Right forelimb (tissue), 1 donor: ENCODE measurements at regions not wholly inside any gene's neighbourhood (a gene's known extent, or its start where the extent isn't known, plus 50 kb on each side); places are given as distances from the start of the nearest gene placed in this dataset.
A peak's percentile ranks its signal among the peaks of the same experiment; 100 is the strongest.

ENCODE experiments used
- DNase-seq: peaks from one replicate; pipeline ENCODE4 v3.0.0-alpha.2; 2018

DNA sequence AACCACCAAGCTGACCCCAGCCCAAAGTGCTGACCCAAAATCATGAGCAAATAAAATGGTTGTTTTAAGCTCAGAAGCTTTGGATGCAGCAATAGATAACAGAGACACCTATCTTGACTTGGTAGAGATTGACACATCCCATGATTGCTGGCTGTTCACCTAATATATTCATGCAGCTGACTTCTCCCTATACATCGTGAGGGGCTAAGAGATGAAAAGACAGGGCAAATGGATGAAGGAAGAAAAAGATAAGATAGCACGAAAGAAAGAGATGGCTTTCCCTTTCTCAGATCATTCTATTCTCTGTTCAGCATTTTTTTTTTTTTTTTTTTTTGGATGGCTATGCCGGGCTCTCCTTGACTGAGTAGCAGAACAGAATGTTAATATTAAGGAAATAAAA is 141.5 kb upstream of the ADAMTS9 start:
- DNase-seq, result no peak

DNA sequence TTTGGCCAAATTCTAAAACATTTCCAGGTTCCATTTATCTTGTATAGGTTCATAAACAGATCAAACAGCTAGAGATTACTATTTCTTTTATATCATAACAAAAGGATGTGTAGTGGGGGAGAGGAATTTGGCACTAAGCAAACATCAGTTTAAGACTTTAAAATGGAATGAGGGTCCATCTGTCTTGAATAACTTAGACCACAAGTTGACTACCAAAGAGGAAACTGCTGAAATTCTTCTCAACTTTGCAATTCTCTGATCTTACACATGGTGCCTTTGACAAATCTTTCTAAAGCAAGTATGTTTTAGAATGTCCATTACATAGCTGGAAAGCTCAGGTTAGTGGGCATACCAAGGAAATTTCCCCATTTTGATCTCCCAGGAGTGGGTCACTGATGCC is 140.5 kb upstream of the ADAMTS9 start:
- no peak for DNase-seq

DNA sequence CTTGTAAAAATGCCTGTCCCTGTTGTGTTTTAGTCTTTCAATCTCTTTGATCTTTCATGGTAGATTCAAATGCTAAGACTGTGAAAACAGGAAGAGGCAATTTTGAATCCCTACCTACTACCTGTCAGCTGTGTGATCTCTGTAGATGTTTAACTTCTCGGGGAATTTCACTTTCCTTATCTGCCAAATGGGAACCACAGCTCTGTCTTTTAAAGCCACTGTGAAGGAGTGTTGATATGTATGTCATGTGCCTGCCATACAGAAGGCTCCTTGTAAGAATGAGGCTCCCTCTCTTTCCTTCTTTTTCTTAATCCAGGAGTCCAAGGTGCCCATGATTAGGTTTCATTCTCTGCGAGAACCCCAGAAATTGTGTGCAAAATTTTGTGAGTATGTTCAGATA is 139.6 kb upstream of the ADAMTS9 start:
- DNase-seq, result no peak

DNA sequence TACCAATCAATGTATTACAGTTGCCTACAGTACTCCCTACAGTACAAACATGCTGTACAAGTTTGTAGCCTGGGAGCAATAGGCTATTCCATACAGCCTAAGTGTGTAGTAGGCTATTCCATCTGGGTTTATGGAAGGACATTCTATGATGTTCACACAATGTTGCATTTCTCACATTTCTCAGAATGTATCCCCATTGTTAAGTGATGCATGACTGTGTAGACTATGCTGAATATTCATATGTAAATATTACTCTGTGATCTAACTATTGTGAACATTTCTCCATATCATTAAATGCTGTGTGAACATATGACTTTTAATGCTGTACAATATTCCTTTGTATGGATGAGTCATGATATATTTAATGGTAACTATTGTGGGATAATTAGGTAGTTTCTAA is 139.2 kb upstream of the ADAMTS9 start:
- no peak for DNase-seq

DNA sequence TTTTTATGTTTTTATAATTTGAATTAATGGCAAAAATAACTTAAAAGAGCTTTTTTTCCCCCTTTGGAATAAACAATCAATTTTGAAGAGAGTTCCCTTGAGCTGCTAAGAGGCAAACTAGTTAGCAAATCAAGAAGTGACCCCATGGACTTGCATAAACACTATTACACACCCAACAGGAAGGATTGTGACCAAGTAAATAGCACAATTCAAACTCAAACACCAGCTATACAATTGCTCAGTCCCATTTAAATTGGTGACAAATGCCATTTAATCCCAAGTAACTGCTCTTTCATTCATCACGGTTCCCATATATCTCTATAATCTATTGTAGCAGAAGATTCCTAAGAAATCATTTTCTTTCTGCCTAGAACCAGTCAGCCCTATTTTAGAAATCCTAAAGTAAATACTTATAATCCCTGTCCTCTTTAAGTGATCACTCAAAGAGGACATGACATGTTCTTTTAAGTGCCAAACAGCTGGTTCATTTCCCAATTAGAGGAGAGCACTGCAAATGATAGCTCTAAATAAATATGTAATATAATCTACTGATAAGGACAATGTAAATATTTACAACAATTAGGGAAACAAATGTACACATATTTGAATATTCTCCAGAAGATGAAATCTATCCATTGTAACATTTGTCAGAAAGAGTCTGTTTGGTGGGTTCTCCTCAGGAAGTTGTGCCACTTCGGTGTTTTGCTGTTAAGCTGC is 137.8 kb upstream of the ADAMTS9 start:
- no peak for DNase-seq

DNA sequence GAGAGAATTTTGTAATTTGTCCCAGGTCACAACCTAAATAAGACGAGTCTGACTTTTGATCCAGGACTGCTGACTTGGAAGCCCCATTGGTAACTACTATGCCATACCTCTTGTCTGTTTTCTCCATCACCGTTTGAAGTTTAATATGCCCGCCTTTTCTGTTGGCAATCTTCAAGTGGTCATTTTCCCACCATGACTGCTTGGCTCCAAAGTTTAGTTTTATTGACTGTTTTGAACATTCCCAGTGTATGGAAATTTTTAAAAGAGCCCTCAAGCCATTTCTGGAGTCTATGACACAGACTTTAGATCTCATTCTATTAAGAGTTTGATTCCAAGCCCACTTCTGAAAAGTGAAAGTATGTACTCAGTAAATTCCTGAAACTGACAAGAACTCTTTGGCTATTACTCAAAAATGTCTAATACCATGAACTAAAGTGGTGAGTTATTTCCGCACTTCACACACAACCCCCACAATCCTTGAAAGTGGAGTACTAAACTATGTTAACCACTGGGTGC is 136.7 kb upstream of the ADAMTS9 start:
- no peak for DNase-seq

DNA sequence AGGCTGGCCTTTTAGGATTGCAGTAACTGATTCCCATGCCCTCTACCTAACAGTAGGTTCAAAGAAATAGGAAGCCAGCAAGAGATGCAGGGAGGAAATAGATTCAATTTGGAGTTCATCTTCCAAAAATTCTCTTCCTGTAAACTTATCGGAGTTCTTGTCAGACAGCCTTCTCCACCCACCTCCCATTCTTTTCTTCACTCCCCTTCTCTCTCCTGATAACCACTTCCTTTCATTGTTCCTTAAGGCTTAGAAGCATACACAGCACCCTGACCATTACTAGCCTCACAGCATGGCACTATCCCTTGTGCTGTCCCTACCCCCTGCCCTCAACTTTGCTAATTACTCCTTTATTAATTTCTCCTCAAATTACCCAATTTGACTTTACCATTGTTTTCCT is 130.4 kb upstream of the ADAMTS9 start:
- DNase-seq, result no peak

DNA sequence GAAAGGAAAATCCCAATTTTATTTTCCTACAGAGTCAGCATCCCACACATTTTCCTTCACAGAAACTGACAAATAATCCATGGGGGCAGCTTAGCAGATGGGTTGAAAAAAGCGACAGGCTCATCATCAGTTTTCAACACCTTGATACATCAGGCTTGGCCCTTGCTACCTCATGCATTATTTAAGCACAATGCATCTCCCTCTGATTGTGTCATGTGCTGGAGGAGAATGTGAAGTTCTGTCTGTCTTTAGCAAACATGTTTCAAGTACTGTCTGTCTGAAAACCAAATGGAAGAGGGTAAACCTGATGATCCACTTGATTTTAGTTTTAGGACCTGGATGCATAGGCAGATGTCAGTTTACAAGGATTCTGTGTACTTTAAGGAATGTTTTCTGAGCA is 128.6 kb upstream of the ADAMTS9 start:
- DNase-seq, result no peak

DNA sequence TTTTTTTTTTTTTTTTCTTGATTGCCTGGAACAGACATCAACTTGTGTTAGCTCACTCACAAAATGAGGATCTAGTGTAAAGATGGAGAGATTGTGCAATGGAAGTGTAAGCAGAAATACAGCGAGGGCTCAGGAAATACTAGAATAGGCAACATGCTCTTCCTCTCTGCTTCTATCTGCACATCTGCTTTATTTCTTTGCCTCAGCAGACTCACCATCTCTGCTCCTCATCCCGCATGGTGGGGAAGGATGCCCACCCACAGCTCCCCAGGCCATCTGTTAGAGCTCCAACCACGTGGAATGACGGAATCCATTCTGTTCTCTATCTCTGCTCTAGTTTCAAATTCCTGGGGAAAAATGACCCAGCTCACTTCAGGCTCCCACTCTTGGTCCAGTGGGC is 128.0 kb upstream of the ADAMTS9 start:
- peak; percentile 57 for DNase-seq

DNA sequence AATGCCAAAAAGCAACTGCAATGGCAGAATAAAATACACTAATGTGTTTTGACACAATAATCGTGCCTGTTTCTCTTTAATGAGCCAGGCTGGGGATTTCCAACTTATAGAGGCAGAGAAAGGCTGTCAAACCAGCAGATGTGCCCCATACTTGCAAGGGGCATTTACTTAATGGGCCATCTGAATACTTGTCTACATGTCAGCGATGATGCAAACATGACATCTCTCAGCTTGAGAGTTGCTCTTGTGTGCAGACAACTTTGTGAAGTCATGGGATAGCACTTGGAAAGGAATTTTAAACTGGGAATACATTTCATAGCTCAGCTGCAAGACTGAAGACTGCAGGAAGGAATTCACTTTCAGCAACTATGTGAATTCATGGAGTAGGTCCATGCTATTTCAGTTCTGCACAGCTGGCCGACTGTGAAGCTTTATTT is 127.4 kb upstream of the ADAMTS9 start:
- peak; percentile 53 for DNase-seq

DNA sequence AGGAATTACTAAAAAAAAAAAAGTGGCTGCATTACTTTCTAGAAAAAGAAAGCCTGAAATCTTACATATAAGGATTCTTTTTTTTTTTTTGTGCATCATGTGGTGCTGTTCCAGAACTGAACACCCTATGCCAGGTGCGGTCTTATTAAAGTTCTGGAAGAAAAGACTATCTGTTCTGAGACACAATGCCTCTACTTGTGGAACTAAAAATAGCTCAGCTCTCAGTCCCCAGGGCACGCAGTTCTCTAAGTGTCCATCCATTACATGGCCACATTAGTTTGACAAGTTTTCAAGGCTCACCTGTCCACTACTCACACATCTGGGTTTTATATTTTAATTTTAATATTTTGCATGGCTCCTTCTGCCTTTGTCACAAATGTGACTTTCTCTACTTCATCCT is 126.6 kb upstream of the ADAMTS9 start:
- no peak for DNase-seq

DNA sequence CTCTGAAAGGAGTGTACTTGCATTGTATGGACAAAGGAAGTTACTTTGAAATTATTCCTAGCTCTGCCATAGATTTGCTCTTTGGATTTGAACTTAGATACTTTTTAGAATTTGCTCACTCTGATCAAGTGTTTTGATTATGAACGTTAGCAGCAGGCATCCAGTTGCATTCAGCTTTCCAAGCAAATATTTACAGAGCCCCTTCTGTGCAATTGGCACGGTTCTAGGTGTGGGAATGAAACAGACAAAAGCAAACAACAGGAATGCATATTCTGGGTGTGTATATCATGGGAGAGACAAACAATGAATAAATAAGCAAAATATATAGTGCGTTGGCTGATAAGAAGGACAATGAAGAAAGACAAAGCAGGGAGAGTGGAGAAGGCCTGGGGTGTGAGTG is 125.5 kb upstream of the ADAMTS9 start:
- no peak for DNase-seq

DNA sequence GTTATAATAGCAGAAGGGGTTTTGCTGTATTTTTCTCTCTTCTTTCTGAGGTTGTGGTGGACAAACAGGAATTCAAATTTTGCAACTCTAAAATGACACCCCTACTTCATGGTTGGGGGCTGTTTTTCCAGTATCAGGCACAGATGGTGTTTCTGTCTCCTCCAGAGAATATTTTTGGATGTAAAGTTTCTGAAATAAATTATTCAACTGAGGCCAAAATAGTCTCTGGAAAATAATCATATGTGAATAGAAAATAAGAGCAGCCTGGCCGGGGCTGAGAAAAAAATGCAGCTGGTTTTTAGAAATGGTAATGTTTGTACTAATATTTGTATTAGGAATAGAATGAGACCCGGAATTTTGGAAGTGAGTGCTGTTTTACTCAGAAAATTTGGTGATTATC is 121.3 kb upstream of the ADAMTS9 start:
- DNase-seq, result no peak

DNA sequence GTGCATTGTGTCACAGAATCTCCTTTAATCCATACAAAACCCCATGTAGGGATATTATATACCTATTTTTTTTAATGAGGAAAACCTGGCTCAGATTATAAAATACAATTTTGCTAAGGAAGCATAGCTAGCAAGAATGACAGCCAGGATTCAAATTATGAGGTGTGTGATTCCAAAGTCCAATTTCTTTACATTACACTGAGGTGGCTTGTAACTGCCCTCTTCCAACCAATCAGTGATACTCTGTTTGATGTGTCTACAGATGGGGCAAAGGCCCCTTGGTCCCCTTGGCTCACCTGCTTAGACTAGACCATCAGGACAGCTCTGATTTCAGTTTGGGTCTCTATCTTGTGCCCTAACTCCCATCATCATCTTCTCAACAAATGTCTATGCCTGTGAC is 120.3 kb upstream of the ADAMTS9 start:
- no peak for DNase-seq

DNA sequence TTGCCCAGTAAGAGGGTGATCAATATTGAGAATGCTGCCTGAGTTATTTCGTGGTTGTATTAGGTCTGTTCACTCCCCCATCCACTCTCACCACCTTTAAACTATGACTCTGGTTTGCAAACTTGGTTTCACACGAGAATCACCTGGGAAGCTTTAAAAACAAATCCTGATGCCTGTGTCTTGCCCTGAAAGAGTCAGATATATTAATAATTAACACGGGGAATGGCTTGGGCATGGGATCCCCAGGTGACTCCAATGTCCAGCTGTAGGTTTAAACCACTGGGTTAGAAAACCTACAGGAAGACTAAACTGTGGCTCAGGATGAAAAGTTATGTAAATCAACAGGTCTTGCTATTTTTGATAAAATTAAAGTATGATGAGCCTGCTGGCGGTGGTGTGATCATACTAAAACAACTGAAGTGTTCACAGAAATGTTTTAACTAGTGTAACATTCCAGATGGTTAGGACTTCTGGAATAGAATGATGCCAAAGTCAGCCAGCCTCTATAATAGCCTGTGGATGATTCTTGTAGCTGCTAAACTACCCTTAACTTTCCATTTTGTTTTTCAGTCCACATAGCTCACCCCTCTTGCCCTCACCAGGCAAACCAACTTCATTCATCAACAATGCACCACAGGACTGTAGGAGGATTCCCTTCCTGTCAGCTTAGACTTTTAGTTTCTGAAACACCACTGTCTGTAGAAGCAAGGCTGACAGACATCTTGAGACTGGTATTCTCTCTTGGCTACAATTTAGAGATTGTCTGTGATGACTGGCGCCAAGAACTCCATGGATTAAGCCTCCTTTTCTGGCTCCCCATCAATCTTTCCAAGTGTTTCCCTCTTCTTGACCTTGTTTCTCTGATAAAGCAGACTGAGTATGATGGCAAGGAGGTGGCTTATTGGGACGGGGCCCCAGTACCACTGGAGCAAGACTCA is 119.1 kb upstream of the ADAMTS9 start:
- DNase-seq, result no peak

DNA sequence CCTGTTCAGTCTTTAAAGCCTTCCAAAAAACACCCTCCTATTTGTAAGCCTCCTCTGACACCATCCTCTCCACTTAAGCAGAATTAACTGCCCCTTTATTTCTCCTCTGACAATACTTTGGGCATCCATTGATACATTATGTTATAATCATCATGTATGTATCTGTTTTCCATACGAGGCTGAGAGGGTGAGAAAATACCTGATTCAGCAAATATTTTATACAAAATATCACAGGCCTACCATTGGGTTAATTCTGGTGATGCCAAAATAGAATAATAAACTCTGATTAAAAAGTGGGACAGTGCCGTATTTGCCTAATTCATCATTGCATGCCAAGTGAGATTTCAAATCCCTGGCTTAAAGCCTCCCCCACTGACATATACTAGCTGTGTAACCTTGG is 118.2 kb upstream of the ADAMTS9 start:
- no peak for DNase-seq

DNA sequence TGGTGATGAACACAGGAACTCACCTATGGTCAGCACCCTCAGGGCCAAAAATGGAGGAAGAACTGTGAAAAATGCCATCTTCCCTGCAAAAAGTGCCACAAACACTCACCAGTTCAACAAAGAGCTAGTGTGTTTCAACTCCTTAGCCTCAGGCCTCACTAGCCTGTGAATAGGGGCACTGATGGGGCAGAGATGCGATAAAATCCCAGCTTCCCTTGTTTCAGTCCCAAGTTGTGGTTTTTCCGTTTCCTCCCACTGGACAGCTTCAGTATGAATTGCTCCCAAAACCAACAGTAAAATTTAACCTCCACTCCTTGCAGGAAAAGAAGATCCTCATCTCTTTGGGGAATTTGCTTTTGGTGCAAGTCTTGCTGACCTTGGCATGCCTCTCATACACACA is 117.4 kb upstream of the ADAMTS9 start:
- DNase-seq, result no peak

DNA sequence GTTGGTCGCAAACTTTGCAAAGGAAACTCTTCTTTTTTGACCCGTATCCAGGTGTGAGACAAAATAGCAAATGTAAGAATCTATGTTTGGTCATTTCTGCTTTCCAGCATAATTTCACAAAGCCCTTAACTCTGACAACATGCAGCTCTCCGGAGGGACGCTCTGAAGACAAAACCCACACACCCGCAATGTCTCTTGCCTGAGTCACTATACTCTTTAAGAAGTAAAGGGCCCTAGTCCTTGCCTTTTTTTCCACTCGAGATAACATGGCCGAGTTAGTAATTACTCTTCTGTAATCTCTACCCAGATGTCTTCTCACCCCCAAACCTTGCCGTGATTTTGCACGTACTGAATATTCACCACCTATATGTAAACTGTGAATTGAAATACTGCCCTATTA is 115.7 kb upstream of the ADAMTS9 start:
- DNase-seq, result no peak

DNA sequence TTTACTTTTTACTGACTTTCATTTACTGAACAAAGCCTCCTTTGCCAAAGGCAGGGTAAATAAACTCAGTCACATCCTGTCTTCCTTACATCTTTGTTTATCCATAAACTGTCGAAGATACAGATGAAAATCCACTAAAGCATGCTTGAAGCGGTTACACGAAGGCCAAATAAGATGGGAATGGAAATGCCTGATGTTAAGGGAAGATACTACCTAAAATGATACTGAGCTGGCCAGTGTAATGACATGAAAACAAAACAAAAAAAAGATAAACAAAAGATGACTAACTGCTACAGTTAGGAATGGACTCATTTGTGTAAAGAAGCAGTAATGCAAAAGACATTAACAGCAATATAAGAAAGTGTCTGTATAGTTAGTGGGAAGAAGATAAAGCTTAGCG is 114.7 kb upstream of the ADAMTS9 start:
- DNase-seq, result no peak

DNA sequence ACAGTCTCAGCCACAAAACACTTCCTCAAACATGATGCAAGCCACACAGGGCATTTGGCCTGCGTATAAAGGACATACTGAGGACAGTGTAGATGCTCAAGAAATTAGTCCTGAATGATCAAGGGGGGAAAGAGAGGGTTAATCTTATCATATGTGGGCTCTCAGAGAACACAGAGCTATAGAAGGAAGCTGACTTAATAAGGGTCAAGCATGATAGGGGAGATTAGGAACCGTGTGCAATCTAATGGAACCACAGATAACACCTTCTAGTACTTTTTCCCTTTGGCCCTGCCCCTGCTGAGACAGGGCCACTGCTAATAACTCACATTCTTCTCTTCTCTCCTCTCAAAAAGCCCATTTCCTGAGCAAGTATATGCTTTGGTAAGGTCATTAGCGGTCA is 114.1 kb upstream of the ADAMTS9 start:
- DNase-seq, result no peak

DNA sequence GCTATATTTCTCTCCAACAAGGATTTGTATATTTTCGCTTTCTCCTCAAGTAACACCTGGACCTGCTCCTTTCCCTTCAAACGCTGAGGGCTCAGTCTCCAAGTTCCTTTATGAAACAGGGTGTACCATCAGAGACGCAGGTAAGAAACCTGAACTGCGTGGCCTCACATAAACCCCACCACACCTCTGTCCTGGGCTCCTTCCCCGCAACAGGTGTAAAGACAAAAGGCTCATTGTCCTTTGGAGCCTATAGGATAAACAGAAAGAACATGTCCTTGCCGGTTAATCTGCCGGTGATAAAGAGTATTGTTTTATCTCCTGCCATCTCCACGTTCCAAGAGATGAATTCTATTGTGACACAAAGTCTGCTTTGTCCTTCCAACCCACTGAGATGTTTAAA is 111.8 kb upstream of the ADAMTS9 start:
- no peak for DNase-seq

DNA sequence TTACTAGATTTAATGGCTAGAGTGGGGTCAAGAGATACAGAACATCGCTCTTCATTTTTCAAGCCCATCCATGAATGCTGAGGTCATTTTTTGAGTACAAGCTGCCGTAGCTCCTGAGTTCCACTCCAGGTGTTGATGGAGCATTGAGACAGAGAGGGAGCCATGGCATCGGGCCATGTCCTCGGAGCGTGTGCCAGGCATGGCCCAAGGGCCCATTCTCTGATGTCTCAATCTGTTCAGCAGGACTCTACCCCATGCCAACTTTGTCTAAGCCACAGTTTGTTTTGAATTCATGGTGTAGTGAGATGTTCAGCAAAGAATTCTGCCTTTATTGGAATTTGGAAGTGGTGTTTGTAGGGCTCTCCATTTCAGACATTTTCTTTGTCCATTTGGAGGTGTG is 110.5 kb upstream of the ADAMTS9 start:
- no peak for DNase-seq

DNA sequence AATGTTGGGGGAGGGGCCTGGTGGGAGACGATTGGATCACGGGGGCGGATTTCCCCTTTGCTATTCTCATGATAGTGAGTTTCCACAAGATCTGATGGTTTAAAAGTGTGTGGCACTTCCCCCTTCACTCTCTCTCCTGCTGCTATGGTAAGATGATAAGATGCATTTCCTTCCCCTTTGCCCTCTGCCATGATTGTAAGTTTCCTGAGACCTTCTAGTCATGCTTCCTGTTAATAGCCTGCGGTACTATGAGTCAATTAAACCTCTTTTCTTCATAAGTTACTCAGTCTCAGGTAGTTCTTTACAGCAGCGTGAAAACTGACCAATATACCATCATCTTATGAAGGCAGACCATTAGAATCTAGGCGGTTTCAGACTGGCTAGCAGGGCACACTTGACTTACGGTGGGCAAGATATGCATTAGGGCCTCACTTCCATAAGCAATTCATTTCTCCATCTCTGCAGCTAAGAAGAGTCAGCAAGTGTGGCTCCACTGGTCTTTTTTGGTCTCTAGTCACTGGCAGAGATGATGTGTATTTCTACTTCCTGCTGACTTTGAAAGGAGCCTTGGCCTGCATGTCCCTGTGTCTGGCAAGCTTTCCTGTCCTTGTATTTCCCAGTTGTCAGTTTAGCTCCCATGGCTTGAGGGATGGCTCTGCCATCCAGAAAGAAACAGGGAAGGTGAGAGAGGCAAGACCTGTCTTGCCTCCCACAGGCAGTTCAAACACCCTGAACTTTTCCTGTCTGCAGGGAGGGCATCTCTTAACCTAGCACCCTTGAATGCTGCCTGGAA is 109.0 kb upstream of the ADAMTS9 start:
- DNase-seq, result no peak
